Activated CD4-positive, alpha-beta T cell treated with anti-CD3 and anti-CD28 coated beads, Interleukin-2, Interleukin-6, amounts not matched to agents 100 ng/mL and 50 ng/mL, durations not matched to agents 16 hours and 8 hours (primary cell): ENCODE measurements at regions not wholly inside any gene's neighbourhood (a gene's known extent, or its start where the extent isn't known, plus 50 kb on each side); places are given as distances from the start of the nearest gene placed in this dataset.

Experiments
- DNase-seq: peaks from one replicate; pipeline ENCODE4 v3.0.0-alpha.2; 2020

DNA sequence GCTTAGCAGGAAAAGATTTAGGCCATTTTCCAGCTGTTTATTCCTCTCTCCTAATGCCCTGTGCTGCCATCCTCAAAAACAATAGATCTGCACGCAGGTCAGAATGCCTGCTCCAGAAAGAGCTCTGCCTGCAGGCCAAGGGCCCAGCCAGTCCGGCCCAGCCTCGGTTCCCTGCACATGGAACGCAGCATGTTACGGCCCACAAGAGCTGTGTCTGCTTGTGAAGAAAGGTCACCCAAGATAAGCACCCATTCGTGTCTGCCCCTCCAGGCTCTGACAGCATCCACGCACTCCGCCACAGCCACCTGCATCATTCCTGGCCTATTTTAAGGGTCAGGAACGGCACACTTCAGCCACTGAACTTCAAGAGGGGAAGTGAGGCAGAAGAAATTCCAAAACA is 152.2 kb downstream of the SPATA19 start:
- no peak for DNase-seq

DNA sequence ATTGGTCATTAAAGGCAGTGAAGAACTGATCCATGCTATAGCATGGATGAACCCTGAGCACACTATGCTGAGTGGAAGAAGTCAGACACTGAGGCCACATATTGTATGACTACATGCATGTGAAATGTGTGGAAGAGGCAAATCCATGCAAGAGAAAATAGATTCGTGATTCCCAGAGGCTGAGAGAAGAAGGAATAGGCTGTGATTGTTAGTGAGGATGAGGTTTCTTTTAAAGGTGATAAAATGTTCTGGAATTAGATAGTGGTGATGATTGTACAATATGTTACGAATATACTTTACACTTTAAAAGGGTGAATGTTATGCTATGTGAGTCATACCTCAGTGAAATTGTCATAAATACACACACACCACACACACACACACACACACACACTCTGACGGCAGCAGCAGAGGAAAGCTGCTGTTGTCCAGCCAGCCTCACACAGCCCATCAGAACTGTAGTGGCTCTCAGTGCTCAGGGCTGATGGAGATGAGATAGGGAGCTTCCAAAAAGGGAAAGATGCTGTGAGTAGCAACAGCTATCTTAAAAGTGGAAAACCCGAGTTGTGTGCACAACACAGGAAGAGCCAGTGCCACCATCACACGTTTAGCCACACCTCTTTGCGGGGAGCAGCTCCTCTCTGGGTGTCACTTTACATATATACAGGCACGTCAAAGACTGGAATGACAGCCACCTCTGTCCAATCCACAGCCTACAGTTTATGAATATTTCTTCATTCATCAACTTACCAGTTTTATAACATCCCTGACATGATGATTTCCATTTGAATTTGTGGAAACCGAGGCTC is 153.0 kb downstream of the SPATA19 start:
- DNase-seq, result no peak

DNA sequence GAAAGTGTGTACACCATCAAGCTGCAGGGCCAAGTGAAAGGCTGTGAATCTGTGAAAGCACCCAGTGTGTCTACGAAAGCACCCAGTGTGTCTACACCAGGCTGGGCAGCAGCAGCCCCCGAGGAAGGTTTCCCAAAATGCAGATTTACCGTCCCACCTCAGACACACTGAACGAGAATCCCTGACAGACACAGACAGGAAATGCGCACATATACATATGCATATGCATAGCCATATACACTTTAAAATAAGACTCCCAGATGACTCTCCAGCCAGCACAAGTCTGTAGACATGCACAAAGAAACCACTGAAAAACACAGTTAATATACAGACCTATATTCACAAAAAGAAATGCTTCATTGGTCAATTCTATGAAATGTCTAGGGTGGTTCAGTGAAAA is 155.5 kb upstream of the OPCML start:
- no peak for DNase-seq

DNA sequence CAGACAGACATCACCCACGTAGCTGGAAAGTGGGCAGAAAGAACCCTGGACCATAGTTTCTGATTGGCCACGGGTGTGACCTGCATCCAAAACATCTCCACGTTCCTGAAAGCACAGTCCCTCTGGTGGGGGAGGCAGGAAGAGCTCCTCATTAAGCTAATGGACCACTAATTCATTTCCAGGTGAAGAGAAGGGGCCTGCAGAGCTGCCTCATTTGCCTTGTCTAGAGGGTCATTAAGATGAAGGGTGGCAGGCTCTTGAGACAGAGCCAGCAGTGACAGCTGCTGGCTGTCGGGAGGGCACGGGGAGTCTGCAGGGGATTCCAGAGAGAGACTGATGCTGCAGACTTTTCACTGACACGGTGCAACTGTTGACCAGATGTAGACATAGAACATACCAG is 149.6 kb upstream of the OPCML start:
- no peak for DNase-seq

DNA sequence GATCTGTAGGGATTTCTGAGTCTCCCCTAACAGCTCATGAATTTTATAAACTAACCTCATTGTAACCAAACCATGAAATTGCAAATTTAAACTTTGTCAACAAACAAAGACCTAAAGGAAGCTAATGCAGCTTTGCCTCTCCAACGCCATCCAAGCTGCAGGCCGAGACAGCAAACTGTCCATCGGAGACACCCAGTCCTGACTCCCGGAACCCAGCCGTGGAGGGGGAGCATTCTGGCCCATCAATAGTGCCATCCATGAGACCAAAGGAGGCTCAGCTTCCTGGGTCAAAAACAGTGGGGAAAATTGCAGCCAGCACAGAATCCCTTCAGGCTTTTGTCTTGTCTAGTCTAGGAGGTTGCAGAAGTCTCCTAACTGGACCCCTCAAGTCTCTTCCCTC is 147.6 kb upstream of the OPCML start:
- no peak for DNase-seq

DNA sequence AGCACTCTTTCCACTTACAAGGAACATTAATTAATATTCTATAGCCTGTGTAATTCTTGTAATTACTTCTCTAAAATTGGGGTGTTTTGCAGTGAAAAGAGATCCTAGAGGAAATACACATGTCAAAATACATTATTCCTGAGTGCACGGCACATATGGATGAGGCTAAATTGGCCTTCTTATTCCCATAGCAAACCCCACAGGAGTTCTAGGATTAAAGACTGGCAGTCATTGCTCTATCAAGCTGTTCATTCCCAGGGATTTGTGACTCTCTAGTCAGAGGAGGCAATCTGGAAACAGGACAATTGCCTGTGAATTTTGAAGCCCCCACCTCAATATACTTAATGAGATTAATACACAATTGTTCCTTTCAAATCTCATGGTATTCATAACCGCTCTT is 145.9 kb upstream of the OPCML start:
- DNase-seq, result no peak

DNA sequence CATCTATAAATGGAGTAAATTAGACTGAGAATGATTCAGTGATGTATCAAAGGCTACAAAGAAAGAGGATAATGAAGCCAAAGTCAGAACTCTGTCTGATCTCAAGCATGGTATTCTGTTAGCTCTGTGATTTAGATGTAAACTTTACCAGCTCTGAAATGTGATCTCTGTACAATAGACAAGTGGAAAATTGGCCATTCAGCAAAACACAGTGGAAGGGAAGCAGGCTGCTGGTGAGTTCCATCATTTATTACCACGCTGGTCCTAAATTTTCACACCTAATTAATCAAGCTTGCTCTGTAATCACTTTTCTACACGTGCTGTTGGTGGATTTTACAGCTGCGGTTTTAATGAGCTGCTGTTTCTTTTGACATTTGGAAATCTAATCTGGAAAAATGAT is 145.1 kb upstream of the OPCML start:
- no peak for DNase-seq

DNA sequence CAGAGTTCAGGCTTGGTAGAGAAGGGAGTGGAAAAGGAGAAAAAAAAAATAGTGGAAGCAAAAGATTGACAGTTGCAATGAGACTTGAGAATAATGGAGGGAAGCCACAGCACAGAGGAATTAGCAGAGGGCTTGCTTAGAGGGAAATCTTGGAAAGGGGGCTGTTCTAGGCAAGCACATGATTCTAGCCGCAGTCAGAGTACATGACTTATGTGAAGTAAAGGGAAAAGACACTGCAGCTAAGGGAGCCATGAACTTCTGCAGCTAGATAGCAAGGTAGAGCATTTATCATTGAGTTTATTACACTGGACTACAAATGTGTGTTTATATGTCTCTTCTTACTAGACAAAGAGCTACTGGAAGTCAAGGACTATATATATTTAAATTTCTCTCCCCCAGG is 144.0 kb upstream of the OPCML start:
- no peak for DNase-seq

DNA sequence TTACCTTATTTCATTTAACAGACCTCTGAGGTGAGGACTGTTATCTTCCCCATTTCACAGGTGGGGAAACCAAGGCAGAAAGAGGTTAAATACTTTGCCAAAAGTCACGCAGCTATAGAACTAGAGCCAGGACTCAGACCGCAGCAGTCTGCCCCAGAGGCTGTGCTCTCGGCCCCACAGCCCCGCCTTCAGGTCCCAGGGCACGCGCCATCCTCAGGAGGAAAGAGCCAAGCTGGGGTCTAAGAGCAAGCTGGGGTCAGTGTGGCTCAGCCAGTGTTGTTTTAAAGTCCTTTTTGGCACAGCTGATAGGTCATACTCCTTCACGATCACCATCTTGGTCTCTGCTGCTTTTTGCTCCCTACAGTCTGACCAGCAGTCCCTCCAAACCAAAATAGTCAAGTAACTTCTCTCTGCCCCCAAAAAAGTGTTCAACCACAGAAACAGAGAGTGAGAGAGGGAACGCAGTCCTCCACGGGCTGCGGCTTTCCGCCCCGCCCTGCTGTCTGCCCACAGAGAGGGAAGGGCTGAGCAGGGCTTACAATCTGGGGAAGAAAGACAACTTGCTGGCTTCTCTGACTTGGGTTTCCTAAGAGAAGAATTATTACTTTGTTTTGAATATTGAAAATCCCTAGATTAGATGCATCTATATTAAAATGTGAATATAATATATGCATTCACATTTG is 137.2 kb upstream of the OPCML start:
- DNase-seq, result no peak

DNA sequence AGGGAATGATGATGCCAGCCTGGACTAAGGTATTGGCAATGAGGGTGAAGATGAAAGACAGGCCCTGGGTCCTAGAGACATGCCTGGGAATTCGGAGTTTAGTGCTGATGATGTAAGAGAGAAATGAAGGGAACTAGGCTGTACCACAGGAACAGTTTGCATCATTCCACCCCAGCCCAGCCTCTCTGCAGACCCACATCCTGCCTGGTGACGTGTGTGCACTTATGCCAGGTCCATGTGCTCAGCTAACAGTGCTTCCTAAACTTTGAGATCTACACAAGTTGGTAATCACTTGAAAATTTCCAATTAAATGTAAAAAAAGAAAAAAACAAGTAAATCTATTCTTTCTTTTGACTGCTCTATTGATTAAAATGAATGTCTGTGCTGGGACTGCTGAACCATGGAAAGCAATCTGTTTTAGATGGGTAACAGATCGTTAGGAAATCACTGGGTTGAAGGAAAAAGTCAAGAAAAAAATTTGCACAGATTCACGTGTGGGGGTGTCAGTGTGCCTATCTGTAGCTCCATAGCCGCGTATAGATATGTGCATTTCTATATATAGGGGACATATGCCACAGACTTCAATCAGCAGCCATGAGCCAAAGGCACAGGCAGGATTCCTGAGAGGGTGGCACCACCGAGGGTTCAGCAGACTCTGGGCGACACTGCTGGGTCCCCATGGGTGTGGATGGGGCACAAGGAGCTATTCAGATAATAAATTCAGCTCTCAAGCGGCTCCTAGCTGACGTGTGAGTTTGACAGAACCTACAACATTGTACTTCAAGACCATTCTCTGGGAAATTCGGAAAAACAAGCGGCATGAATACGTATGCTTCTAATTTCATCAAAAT is 131.1 kb upstream of the OPCML start:
- no peak for DNase-seq

DNA sequence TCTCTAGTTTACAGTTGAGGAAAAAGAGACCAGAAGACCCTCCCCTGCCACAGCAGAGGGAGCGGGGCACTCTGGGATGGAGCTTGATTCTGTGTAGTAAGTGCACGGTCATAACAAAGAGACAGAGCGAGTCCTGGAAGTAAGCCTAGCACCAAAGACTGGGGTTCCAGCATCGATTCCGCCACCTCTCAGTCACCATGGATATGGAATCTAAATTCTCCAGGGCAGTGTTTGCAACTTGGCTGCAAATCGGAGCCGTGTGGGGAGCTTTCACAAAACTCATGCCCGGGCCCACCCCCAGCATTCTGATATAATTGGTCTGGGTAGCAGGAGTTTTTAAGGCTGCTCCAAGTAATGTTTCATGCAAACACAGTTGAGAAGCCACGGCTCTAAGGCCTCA is 129.5 kb upstream of the OPCML start:
- no peak for DNase-seq

DNA sequence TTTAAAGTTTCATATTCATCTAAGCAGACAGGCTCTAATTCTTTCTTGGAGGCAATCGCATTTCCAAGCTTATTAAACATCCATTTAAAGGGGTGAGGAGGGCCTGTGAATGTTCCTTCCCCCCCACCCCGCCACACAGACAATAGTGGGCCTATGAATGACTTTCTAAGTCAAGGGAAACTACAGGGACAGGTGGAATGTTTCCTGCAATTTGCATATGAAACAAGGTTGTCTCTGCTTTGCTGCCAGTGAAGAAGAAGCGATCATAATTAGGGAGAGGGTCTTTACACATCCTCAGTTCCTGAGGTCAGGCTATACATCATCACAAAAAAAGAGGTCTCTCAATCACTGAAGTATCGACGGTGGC is 127.9 kb upstream of the OPCML start:
- DNase-seq, result no peak

DNA sequence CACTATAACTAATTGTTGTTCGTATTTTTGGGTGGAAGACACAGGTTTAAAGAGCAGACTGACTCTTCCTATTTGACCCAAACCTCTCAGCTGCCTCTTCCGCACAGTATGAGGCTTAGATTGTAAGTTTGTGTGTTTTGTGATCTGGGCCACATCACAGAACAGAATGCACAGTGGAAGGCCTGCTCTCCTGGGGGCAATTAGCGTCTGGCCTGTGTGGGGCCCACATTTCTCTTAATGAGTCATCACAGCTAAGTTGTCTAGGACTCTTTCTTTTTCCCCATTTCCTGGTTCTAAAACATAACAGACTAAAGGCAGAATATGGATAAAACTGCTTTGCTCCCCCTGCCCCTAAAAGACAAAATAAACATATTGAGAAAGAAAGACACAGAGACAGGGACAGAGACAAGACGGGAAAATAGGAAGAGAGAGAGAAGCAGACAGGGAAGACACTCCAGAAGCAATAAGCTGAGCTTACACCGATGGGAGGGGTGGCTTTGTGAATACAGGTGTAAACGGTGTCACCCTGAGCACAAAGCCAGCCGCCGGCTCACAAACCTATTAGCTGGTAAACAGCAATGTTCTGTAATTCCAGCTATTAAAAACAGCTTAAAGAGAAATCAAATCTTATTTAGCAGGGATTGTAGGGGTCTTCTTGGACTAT is 127.4 kb upstream of the OPCML start:
- DNase-seq, result no peak

DNA sequence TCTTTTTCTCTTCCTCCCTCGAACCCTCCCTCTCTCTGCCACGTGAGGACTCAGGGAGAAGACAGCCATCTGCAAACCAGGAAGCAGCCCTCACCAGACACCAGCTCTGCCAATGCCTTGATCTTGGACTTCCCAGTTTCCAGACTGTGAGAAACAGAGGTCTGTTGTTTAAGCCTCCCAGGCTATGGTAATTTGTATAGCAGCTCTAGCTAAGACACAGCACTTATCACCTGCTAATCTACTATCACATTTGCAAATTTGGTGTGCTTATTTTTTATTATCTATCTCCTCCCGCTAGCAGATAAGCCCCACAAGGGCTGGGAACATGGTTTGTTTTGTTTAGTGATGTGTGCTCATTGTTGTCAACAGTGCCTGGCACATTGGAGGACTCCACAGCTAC is 124.8 kb upstream of the OPCML start:
- DNase-seq, result no peak

DNA sequence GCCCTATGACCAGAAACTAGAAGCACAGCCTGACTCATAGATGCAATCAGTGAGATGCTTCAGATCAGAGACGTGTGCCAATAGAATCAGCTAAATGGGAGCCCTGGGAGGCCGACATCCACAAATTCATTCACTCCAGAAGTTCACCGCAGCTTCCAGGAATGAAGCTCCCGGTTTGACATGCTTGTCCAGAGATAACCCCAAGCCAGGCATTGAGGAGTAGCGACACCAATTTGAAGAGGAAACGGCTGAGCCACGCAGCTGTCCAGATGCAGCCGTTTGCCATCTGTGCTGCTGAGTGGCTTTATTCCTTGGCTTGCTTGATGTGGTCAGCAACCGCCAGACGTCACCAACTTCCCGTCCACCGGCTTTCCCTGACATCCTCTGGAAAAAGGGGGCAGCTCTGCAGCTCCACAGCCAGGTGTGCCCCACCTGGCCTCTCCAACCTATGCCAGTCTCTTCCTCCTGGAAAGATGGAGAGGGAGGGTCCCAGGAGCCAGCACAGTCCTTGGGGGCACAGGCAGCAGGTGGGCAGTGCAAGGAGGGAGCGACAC is 123.9 kb upstream of the OPCML start:
- no peak for DNase-seq

DNA sequence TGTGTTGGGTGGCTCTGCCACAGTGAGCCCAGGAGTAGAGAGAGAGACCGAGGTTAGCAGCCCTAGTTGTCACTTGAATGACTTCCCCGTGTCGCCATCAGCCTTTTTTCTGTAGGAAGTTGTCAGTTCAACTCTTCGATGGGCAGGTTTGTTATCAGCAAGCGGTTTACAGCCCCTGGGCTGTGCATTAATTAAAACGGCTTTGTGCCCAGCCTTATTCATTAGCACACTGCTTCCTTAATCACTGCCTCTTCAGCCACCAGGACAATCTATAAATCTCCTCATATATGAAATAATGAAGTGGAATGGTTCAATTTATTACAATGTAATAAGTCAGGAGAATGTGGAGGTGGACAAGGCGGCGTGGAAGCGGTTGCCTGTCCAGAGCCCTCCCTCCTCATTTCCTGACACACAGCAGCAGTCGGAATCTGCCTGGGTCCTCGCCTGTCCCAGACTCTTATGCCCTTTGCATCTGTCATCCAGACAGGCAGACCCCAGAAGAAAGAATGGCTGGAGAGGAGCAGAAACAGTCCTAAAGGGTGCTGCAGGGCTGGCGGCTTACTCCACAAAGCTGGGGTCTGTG is 122.4 kb upstream of the OPCML start:
- DNase-seq, result no peak

DNA sequence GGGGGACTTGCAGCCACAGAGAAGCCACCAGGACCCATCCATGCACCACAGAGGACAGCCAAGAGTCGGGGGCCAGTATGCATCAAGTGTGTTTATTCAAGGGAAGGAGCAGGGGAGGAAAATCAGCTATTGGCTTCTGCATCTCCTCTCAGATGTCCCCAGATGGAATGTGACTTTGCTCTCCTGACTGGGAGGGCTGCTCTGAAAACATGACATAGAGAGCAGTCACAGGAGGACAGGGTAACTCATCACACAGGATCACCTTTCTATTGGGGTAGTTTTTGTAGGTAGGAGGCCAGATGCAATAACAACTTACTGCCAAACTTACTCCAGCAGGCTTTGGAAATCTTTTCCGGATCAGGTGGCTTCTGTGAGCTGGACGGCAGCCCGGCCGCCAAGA is 121.0 kb upstream of the OPCML start:
- DNase-seq, result no peak

DNA sequence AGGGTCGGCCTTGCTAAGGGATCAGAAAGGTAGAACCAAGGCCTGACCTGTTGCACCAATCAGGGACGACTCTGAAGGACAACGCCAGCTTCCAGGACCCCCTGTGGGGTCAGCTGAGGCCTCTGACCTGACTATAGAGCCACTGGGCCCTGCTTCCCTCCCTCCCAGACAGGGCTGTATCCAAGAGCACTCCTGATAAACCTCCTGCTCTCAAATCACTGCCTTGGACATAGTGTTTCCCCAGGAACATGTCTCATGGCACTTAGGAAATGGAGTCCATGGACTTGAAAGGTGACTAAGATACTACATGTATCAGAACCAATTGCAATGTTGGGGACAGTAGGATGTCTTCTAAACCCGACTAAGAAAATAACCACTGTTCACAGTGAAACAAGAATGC is 117.8 kb upstream of the OPCML start:
- DNase-seq, result no peak

DNA sequence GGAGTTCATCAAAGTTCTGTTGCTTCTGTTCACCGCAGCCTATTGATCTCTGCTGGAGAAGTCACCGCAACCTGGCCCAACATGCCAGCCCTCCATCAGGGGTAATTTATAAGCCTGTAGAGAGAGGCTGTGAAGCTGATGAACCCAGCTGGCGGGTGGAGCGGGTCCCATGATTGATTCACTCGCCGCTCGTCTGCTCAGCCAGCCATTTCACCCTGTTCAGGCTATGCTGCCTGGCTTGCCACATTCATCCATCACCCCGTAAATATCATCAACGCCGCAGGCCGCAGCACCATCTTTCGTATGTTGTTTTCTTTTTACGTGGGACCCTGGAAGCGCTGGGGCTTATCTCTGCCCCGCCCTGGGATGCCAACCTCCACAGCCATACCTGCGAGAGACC is 116.7 kb upstream of the OPCML start:
- DNase-seq, result no peak

DNA sequence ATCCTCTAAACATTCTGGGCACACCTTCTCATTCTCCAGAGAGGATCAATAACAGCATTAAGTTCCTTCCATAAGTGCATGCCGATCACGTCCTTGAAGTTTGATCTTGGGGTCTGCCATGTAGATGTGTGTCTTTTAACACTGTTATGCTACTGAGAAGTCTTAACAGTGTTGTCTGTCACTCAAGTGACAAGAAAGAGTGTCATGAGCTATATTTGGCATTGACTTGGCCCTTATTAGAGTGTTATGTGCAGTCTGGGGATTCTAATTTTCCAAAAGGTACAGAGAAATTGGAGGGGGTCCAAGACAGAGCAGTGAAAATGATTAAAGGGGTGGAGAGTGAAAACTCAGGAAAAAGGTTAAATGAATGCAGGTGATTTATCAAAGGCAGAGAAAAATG is 107.1 kb upstream of the OPCML start:
- no peak for DNase-seq

DNA sequence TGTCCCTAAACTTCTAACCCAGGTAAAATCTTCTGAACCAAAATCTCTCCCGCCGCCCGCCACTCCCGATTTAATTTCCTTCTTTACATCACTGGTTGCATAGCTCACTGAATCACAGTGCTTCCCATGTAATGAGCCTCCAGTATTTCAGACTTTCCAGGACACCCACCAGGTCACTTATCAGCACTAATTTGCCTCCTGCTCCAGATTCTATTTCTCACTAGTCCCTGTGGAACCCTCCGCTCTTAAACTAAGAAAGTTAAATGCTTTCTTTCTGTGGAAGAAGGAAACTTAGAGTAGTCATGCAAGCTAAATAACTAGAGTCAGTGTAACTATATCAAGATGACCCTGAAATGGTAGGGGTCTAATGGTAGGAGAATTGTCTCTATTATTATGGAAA is 106.6 kb upstream of the OPCML start:
- no peak for DNase-seq

DNA sequence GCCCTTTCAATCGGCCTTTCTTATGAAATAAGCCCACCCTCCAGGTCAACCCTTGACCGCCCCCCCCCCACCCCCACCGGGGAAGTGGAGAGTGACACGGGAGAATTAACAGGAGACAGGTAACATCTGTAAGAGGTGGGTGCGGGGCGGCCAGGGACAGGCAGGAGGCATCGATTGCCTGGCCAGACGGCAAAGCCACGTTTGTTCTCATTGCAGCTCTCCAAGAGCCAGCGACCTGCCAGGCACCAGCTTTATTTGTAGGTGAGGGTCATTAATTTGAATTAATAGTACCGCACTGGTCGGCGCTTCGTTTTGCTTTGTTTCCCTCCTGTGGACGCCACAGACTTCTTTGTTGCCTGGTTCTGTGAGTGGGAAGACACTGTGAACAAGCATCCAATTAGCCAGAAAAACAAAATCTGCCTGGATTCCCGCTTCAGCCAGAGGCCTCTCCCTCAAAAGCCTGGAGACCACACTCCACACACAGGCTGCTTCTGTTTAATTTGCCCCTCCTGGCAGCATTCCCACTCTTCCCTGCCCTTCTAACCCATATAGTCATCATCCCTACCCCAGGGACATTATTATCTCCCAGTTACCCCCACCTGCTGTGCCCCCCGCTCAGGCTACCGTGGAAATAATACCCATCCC is 104.5 kb upstream of the OPCML start:
- no peak for DNase-seq
